DND-41 (cell line): ENCODE measurements at regions not wholly inside any gene's neighbourhood (a gene's known extent, or its start where the extent isn't known, plus 50 kb on each side); places are given as distances from the start of the nearest gene placed in this dataset.

ENCODE experiments used
- ATAC-seq: fragments of 200-7000 bp; cut with Tn5 transposase; 3 replicates; pipeline ENCODE4 v1.9.1; 2021; ENCODE audit warnings: low read depth; ENCODE audit not compliant: insufficient read depth
- DNase-seq: peaks from one replicate; pipeline ENCODE4 v3.0.0-alpha.2; 2020
- H2AFZ ChIP-seq: 2 replicates; pipeline ENCODE4 v1.6.0; 2012; ENCODE audit warnings: low read depth, low read length
- H3K27ac ChIP-seq: 2 replicates; pipeline ENCODE4 v1.5.1; 2012; ENCODE audit warnings: low read length, inconsistent platforms
- H3K27me3 ChIP-seq: fragments of 200-600 bp; sonication (generic); 2 replicates; pipeline ENCODE4 v1.6.0; 2012; ENCODE audit warnings: low read length, mild to moderate bottlenecking, inconsistent platforms; ENCODE audit not compliant: insufficient read depth, poor library complexity
- H3K36me3 ChIP-seq: 2 replicates; pipeline ENCODE4 v1.5.1; 2012; ENCODE audit warnings: low read length, inconsistent platforms; ENCODE audit not compliant: insufficient read depth
- H3K4me1 ChIP-seq: 2 replicates; pipeline ENCODE4 v1.5.1; 2012; ENCODE audit warnings: mild to moderate bottlenecking, low read length; ENCODE audit not compliant: insufficient read depth
- H3K4me2 ChIP-seq: 2 replicates; pipeline ENCODE4 v1.6.0; 2012; ENCODE audit warnings: mild to moderate bottlenecking, moderate library complexity, low read length, inconsistent platforms; ENCODE audit not compliant: insufficient read depth
- H3K4me3 ChIP-seq, 2 experiments: fragments of 200-600 bp in 1 of 2; shearing (Covaris generic) in 1 of 2; 2 replicates each; pipeline ENCODE4 v1.5.1; 2012 to 2016; ENCODE audit warnings: inconsistent platforms in 2 of 2, low read length in 2 of 2, mild to moderate bottlenecking in 2 of 2, low read depth in 1 of 2, moderate library complexity in 1 of 2
- H3K79me2 ChIP-seq: 2 replicates; pipeline ENCODE4 v1.6.0; 2012; ENCODE audit warnings: low read length, inconsistent platforms; ENCODE audit not compliant: insufficient read depth
- H3K9ac ChIP-seq: 2 replicates; pipeline ENCODE4 v1.6.0; 2012; ENCODE audit warnings: low read depth, mild to moderate bottlenecking, inconsistent platforms, low read length, moderate library complexity
- H3K9me3 ChIP-seq: 2 replicates; pipeline ENCODE4 v1.5.1; 2012; ENCODE audit warnings: low read length, moderate library complexity, mild to moderate bottlenecking, inconsistent platforms; ENCODE audit not compliant: insufficient read depth, severe bottlenecking
- H4K20me1 ChIP-seq: 2 replicates; pipeline ENCODE4 v1.6.0; 2012; ENCODE audit warnings: low read length; ENCODE audit not compliant: insufficient read depth
- EZH2 ChIP-seq: IDR thresholded peaks from 3 replicates; pipeline ENCODE4 v1.6.1; 2012; ENCODE audit warnings: borderline replicate concordance, low read depth, mild to moderate bottlenecking, moderate library complexity, low read length, inconsistent platforms; ENCODE audit not compliant: severe bottlenecking
- TF ChIP-seq, protein P1 (sequence below): IDR thresholded peaks from 2 replicates; pipeline ENCODE4 v1.5.1; 2012; ENCODE audit warnings: borderline replicate concordance, low read length, moderate library complexity, mild to moderate bottlenecking; ENCODE audit not compliant: poor library complexity, severe bottlenecking; ENCODE audit errors: extremely low read depth

DNA sequence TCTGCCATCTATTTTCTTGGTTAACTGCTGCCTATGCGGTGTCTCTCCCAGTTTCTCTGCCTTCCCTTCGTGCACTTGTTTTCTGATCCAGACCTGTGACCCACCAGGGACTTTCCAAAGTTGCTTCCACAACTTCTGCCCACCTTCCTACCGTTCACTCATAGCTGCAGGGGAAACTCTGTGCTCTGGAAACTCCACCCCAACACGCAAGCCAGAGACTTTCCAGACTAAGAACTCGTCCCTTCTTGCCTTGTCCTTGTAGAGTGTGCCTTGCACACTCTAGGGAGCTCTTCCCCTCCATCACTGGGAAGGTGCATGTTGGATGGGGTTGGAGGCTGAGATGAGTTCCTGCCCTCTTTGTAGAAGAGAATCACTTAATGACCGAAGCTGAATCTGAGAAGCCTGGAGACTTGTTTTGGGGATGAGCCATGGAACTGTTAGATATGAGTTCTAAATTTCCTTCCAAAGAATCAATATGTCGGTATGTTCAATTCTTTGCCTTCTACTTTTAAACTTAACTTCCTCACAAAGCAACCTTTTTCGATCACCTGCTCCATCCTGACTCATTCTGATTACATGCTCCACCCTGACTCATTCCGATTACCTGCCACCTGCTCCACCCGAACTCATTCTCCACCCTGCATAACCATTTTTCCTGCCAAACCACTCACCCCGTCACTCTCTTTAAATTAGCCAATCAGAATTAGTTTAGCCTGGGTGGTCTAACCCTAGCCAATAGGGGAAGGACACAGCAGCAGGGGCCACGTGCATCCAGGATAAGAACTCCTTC is 82.1 kb upstream of the CAPRIN2 start:
- no peaks in the 10 kb centered on the region for H4K20me1 ChIP-seq
- no peak overlapping the region for H2AFZ ChIP-seq
- peaks cover 3% of the 10 kb centered on the region for H3K27me3 ChIP-seq
- no peaks in the 10 kb centered on the region for H3K9me3 ChIP-seq
- TF ChIP-seq, protein P1, sequence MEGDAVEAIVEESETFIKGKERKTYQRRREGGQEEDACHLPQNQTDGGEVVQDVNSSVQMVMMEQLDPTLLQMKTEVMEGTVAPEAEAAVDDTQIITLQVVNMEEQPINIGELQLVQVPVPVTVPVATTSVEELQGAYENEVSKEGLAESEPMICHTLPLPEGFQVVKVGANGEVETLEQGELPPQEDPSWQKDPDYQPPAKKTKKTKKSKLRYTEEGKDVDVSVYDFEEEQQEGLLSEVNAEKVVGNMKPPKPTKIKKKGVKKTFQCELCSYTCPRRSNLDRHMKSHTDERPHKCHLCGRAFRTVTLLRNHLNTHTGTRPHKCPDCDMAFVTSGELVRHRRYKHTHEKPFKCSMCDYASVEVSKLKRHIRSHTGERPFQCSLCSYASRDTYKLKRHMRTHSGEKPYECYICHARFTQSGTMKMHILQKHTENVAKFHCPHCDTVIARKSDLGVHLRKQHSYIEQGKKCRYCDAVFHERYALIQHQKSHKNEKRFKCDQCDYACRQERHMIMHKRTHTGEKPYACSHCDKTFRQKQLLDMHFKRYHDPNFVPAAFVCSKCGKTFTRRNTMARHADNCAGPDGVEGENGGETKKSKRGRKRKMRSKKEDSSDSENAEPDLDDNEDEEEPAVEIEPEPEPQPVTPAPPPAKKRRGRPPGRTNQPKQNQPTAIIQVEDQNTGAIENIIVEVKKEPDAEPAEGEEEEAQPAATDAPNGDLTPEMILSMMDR: no peak
- TF ChIP-seq EZH2: no peak
- H3K4me2 ChIP-seq: no peak overlapping the region
- no peak overlapping the region for H3K4me3 ChIP-seq
- DNase-seq (no peak), ATAC-seq (no peak)
- H3K4me1 ChIP-seq: no peaks in the 10 kb centered on the region
- no peak overlapping the region for H3K9ac ChIP-seq
- no peak overlapping the region for H3K27ac ChIP-seq
- H3K36me3 ChIP-seq: no peaks in the 10 kb centered on the region
- H3K79me2 ChIP-seq: no peaks in the 10 kb centered on the region

DNA sequence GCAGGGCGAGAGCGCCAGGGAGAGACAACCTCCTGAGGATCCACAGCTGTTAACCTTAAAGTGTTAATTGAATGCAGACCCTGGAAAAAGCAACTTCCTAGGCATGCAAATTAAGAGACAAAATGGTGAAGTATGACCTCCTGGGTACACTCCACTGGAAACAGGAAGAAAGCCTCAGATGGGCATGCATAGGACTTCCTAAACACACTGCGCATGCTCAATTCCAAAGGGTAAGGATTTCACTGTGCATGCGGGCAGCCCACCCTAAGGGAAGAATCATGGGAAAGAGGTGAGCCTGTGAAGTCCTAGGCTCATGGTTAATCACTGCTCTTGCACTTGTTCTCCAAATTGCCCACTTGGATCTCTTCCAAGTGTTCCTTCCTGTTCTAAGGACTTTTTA is 80.5 kb upstream of the CAPRIN2 start:
- Histone ChIP-seq H3K9me3 (no peaks in the 10 kb centered on the region), H3K9ac (no peak overlapping the region), H3K4me1 (no peaks in the 10 kb centered on the region), H3K4me2 (no peak overlapping the region), H2AFZ (no peak overlapping the region), H3K4me3 (no peak overlapping the region), H3K79me2 (no peaks in the 10 kb centered on the region), H4K20me1 (no peaks in the 10 kb centered on the region), H3K27ac (no peak overlapping the region), H3K36me3 (no peaks in the 10 kb centered on the region), H3K27me3 (peaks cover 3% of the 10 kb centered on the region)
- ATAC-seq (no peak), DNase-seq (no peak)
- TF ChIP-seq, protein P1: no peak
- no peak for TF ChIP-seq EZH2

DNA sequence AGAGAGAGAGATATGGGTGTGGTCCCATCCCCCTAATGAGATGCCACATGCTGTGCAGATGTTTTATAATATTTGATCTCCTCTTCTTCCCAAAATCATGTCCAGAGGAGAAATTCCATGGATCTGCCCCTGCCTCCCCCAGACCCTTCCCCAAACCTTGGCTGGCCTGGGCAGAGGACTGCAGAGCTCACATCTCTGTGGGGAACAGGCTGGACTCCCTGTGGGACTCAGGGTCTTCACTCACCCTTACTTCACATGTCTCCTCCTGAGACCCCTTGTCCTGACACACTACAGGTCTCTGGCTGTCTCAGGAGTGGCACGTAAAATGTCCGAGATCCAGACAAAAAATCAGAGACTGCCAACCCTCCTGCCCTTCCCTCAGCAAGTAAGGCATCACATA is 76.0 kb upstream of the CAPRIN2 start:
- H2AFZ ChIP-seq: no peak overlapping the region
- H3K27me3 ChIP-seq: no peaks in the 10 kb centered on the region
- TF ChIP-seq EZH2: no peak
- TF ChIP-seq, protein P1: no peak
- no peak overlapping the region for H3K27ac ChIP-seq
- no peak for ATAC-seq
- H3K9ac ChIP-seq: no peak overlapping the region
- H3K4me3 ChIP-seq: no peak overlapping the region
- H3K36me3 ChIP-seq: no peaks in the 10 kb centered on the region
- H3K4me2 ChIP-seq: no peak overlapping the region
- no peaks in the 10 kb centered on the region for H4K20me1 ChIP-seq
- H3K9me3 ChIP-seq: no peaks in the 10 kb centered on the region
- DNase-seq: no peak
- no peaks in the 10 kb centered on the region for H3K4me1 ChIP-seq
- H3K79me2 ChIP-seq: no peaks in the 10 kb centered on the region

DNA sequence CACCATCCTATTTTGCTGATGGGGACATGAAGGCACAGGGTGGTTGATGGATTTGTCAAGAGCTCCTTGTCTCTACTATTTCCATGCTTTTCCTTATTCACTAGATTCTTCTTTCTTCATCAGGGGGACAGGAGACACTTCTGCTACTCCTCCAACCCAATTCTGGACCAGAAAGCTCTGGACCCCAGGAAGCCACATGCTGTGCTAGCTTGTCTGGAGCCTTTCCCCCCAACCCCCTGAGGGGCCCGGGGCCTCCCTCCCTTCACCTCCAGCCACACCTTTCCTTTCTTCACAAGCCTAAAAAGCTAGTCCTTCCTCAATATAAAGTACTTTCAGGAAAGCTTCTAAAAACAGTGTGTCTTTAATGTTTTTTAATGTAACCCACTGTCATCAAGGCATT is 75.1 kb upstream of the CAPRIN2 start:
- no peaks in the 10 kb centered on the region for H3K27me3 ChIP-seq
- H4K20me1 ChIP-seq: no peaks in the 10 kb centered on the region; the same call in 1 of the 2 replicates
- H3K4me1 ChIP-seq: no peaks in the 10 kb centered on the region
- H3K79me2 ChIP-seq: no peaks in the 10 kb centered on the region
- H3K27ac ChIP-seq: no peak overlapping the region
- ATAC-seq (no peak), DNase-seq (no peak)
- TF ChIP-seq EZH2: no peak
- TF ChIP-seq, protein P1: no peak
- no peak overlapping the region for H3K4me3 ChIP-seq
- H3K9me3 ChIP-seq: no peaks in the 10 kb centered on the region
- no peak overlapping the region for H3K9ac ChIP-seq
- no peak overlapping the region for H3K4me2 ChIP-seq
- no peaks in the 10 kb centered on the region for H3K36me3 ChIP-seq
- H2AFZ ChIP-seq: no peak overlapping the region
